K562 (cell line): ENCODE measurements at regions not wholly inside any gene's neighbourhood (a gene's known extent, or its start where the extent isn't known, plus 50 kb on each side); places are given as distances from the start of the nearest gene placed in this dataset.

Experiments used
- BACH1 ChIP-seq: fragments of 200-800 bp; sonication (Bioruptor generic); IDR thresholded peaks from 2 replicates; pipeline ENCODE4 v1.6.1; 2016; ENCODE audit warnings: missing genetic modification characterization, missing compliant biosample characterization
- CHD2 ChIP-seq: IDR thresholded peaks from 2 replicates; pipeline ENCODE4 v1.6.1; 2011; ENCODE audit warnings: low read depth, low read length
- CTCF ChIP-seq, 3 experiments: IDR thresholded peaks in 2 of 3; conservative IDR thresholded peaks in 1 of 3; 2 replicates each; pipeline ENCODE4 v1.5.1; 2011 to 2012; ENCODE audit warnings: low read length in 3 of 3, mild to moderate bottlenecking in 3 of 3, control low read depth in 2 of 3, improper control_type of control experiment in 1 of 3, inconsistent platforms in 1 of 3, low read depth in 1 of 3, mixed read lengths in 1 of 3, moderate library complexity in 1 of 3; ENCODE audit not compliant: insufficient read depth in 2 of 3
- EZH2 ChIP-seq: IDR thresholded peaks from 2 replicates; pipeline ENCODE4 v1.6.1; 2012; ENCODE audit warnings: low read depth, mild to moderate bottlenecking, inconsistent platforms, low read length, borderline replicate concordance
- NFRKB ChIP-seq: fragments of 450-650 bp; IDR thresholded peaks from 2 replicates; pipeline ENCODE4 v1.6.1; 2016; ENCODE audit warnings: low read depth
- USF2 ChIP-seq: sonication (generic); formaldehyde crosslinking; IDR thresholded peaks from 2 replicates; pipeline ENCODE4 v1.5.0; 2020; ENCODE audit warnings: missing genetic modification reagents
- ZNF23 ChIP-seq: fragments of 250-450 bp; sonication (Bioruptor Pico); IDR thresholded peaks from 2 replicates; pipeline ENCODE4 v1.4.0; 2020; ENCODE audit warnings: mild to moderate bottlenecking
- ZNF263 ChIP-seq: sonication (generic); formaldehyde crosslinking; IDR thresholded peaks from 2 replicates; pipeline ENCODE4 v1.8.0; 2022; ENCODE audit warnings: mild to moderate bottlenecking, missing genetic modification reagents, borderline replicate concordance
- ZNF274 ChIP-seq: IDR thresholded peaks from 2 replicates; pipeline ENCODE4 v1.6.1; 2011; ENCODE audit warnings: low read depth, mild to moderate bottlenecking, low read length, moderate library complexity, borderline replicate concordance
- ZNF280B ChIP-seq: fragments of 250-450 bp; sonication (Bioruptor Pico); IDR thresholded peaks from 2 replicates; pipeline ENCODE4 v1.5.1; 2021; ENCODE audit warnings: mild to moderate bottlenecking
- ZNF707 ChIP-seq: fragments of 250-450 bp; sonication (Bioruptor Pico); conservative IDR thresholded peaks from 2 replicates; pipeline ENCODE4 v1.8.0; 2022; ENCODE audit warnings: inconsistent platforms, mild to moderate bottlenecking, moderate library complexity

GRCh38 chr5:51024263-51024662 is 357.8 kb downstream of the PARP8 start:
- TF ChIP-seq ZNF707 (CRISPR knock-in tag) (no peak), EZH2 (no peak), ZNF23 (CRISPR knock-in tag) (no peak), CTCF (IDR thresholded peaks at IDR 0.05 in 2 of 3, conservative IDR thresholded peaks at IDR 0.05 in 1 of 3; ENCODE audit: insufficient read depth in 2 of 3, low read depth in 1 of 3, low read length in 3 of 3) (no peak), CHD2 (no peak), USF2 (no peak), ZNF263 (CRISPR knock-in tag) (no peak), NFRKB (no peak), BACH1 (no peak), ZNF274 (no peak), ZNF280B (CRISPR knock-in tag) (no peak)
